Mesothelial cell of epicardium (in vitro differentiated cells): ENCODE measurements at regions not wholly inside any gene's neighbourhood (a gene's known extent, or its start where the extent isn't known, plus 50 kb on each side); places are given as distances from the start of the nearest gene placed in this dataset.

Experiments used
- DNase-seq, 2 experiments: peaks; one replicate each; pipeline ENCODE4 v3.0.0; 2021; ENCODE audit warnings: low spot score in 2 of 2; ENCODE audit not compliant: unreplicated experiment in 2 of 2
- H3K27ac Mint-ChIP-seq: 2 replicates; pipeline ENCODE4 v1.8.0; 2021; ENCODE audit warnings: mixed read lengths
- H3K27me3 Mint-ChIP-seq: 2 replicates; pipeline ENCODE4 v1.8.0; 2021; ENCODE audit warnings: low read depth, mixed read lengths
- H3K36me3 Mint-ChIP-seq: 2 replicates; pipeline ENCODE4 v1.8.0; 2021; ENCODE audit warnings: mixed read lengths
- H3K4me1 Mint-ChIP-seq: 2 replicates; pipeline ENCODE4 v1.8.0; 2021; ENCODE audit warnings: mixed read lengths
- H3K4me3 Mint-ChIP-seq: 2 replicates; pipeline ENCODE4 v1.8.0; 2021; ENCODE audit warnings: mild to moderate bottlenecking, moderate library complexity, mixed read lengths
- H3K9me3 Mint-ChIP-seq: 2 replicates; pipeline ENCODE4 v1.8.0; 2021; ENCODE audit warnings: mixed read lengths
- TF ChIP-seq, protein P1 (sequence below): fragments of 200-600 bp; sonication (generic); IDR thresholded peaks from one replicate; pipeline ENCODE4 v1.5.0; 2021; ENCODE audit warnings: antibody characterized with exemption; ENCODE audit not compliant: unreplicated experiment

DNA sequence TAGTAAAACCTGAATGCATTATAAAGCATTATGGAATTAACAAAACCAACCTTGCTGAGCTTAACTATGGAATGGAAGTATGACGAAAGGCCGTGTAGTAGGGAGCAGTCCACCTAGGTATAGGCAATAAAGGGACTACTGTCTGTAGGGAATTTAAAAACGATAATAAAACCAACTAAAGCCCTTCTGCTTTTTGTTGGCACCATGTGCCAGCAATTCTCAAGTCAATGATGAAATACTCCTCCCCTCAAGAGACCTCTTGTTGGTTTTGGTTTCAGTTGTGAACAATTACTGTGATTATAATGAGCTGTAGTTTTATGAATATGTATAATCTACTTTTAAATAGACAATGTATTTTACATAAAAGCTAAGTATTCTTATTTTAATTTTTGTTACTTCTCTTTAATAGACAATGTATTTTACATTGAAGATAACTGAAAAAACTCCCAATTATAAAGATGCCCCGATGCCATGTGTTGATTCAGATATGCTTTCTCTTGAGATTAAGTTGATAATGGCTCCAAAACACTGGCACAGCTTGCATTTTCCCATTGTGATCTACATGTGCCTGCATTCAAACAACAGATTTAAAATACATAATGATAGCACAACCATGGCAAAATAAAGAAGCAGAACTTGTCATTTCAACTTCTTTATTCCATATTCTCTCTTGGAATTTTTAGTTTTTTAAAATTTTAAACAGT, 55.5 kb upstream of the ZDBF2 start:
- TF ChIP-seq, protein P1, sequence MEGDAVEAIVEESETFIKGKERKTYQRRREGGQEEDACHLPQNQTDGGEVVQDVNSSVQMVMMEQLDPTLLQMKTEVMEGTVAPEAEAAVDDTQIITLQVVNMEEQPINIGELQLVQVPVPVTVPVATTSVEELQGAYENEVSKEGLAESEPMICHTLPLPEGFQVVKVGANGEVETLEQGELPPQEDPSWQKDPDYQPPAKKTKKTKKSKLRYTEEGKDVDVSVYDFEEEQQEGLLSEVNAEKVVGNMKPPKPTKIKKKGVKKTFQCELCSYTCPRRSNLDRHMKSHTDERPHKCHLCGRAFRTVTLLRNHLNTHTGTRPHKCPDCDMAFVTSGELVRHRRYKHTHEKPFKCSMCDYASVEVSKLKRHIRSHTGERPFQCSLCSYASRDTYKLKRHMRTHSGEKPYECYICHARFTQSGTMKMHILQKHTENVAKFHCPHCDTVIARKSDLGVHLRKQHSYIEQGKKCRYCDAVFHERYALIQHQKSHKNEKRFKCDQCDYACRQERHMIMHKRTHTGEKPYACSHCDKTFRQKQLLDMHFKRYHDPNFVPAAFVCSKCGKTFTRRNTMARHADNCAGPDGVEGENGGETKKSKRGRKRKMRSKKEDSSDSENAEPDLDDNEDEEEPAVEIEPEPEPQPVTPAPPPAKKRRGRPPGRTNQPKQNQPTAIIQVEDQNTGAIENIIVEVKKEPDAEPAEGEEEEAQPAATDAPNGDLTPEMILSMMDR: no peak
- peaks cover 18% of the 10 kb centered on the region for H3K4me1 Mint-ChIP-seq
- no peak for DNase-seq
- no peak overlapping the region for H3K27ac Mint-ChIP-seq
- peaks cover 13% of the 10 kb centered on the region for H3K9me3 Mint-ChIP-seq
- no peak overlapping the region for H3K4me3 Mint-ChIP-seq
- no peaks in the 10 kb centered on the region for H3K27me3 Mint-ChIP-seq
- no peaks in the 10 kb centered on the region for H3K36me3 Mint-ChIP-seq

DNA sequence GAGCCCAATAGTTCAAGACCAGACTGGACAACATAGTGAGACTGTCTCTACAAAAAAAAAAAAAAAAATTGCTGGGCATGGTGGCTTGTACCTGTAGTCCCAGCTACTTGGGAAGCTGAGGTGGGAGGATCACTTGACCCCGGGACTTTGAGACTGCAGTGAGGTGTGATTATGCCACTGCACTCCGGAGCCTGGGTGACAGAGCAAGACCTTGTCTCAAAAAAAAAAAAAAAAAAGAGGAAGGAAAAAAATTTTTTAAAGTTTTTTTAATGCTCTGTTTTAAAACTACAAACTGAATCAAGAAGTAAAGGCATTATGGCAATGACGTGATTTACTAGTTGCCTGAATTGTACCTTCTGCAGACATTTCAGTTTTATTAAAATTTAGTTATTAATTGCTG, 54.5 kb upstream of the ZDBF2 start:
- DNase-seq: no peak
- TF ChIP-seq, protein P1: no peak
- Mint-ChIP-seq H3K4me3 (no peak overlapping the region), H3K27ac (no peak overlapping the region), H3K4me1 (peaks cover 18% of the 10 kb centered on the region), H3K9me3 (peaks cover 13% of the 10 kb centered on the region), H3K27me3 (no peaks in the 10 kb centered on the region), H3K36me3 (no peaks in the 10 kb centered on the region)

DNA sequence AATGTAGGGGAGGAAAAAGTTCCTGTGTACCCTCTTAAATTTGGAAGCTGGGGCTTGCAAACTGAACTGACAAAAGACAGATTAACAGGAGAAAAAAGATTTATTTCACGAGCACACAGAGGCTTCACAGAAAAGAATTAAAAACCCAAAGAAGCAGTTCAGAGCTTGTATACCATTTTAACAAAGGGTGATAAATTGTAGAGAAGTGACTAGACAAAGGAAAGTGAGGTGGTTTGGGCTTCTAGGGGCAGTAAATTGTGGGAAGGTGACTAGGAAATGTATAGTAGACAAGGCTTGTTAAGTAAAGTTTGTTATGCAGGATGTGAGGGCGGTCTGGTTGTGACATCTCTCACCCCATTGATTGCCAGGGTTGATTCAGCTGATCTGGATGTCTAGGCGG, 53.5 kb upstream of the ZDBF2 start:
- TF ChIP-seq, protein P1: no peak

More for the DNA sequence above, 53.5 kb upstream of the ZDBF2 start:
- no peak overlapping the region for H3K4me3 Mint-ChIP-seq
- no peak overlapping the region for H3K27ac Mint-ChIP-seq
- H3K36me3 Mint-ChIP-seq: no peaks in the 10 kb centered on the region
- H3K27me3 Mint-ChIP-seq: no peaks in the 10 kb centered on the region
- H3K9me3 Mint-ChIP-seq: peaks cover 13% of the 10 kb centered on the region
- DNase-seq: no peak
- H3K4me1 Mint-ChIP-seq: peaks cover 23% of the 10 kb centered on the region
